Fibroblast of skin of left biceps (primary cell): ENCODE measurements at regions not wholly inside any gene's neighbourhood (a gene's known extent, or its start where the extent isn't known, plus 50 kb on each side); places are given as distances from the start of the nearest gene placed in this dataset.

ENCODE experiments used
- DNase-seq, 2 experiments: peaks; one replicate each; pipeline ENCODE4 v3.0.0-alpha.2; 2013; ENCODE audit warnings: low read depth in 2 of 2

GRCh38 chr20:60211618-60212463 lies 253.6 kb downstream of the CDH26 start:
- no peak for DNase-seq

DNA sequence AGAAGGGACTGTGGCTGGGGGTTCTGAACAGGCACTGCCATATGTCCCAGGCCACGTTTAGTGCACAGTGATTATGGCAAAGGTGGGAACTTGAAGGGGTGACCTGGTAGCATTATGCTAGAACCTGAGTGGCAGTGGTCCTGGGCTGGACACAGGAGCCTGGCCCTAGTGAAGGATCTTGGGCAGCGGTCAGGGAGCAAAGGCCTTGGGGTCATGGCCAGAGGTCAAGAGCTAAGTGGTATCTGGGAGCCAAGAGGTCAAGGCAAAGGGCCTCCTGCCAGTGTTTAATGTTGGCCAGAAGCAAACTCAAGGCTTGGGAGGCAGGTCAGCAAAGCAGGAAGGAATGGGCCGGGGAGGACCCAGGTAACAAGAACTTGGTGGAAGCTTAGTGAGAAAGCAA lies 254.5 kb downstream of the CDH26 start:
- no peak for DNase-seq

DNA sequence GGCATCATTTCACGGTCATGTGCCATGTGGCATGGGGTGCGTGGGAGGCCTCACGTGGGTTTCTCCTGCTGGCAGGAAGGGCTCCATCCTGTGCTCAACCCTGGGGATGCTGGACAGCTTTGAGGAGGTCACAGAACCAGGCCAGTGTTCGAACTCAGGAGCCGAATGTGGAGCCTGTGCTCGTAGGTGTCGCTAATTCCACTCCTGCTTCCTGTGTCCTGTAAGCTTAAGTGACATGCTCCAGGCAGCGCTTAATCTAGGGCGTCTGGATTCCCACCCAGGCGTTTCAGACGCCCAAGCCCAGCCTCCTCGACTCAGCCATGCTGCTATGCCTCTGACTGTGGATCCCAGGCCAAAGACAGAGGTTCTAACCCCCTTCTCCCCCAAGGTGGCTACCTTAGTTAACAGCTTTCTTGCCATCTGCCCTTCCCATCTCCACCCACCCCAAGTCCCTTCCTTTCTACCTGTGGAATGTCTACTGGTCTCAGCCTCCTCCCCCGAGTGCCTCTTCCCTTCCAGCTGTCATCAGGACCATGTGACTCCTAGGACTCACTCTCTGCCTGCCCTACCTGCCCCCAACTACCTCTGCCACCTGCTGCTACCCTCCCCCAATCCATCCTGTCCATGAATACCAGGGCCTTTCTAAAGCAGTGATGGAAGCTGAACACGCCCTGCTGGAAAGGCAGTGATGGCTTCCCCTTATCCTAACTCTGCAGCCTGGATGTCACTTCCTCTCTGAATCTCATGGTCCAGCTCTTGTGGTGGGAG lies 255.1 kb downstream of the CDH26 start:
- no peak for DNase-seq

- no peak for DNase-seq
Observed at GRCh38 chr20:60214901-60215815, 256.9 kb downstream of the CDH26 start.

- no peak for DNase-seq
Observed at GRCh38 chr20:60215816-60216730, 257.9 kb downstream of the CDH26 start.

- DNase-seq = no peak
Observed at GRCh38 chr20:60219231-60219630, 261.0 kb downstream of the CDH26 start.

DNA sequence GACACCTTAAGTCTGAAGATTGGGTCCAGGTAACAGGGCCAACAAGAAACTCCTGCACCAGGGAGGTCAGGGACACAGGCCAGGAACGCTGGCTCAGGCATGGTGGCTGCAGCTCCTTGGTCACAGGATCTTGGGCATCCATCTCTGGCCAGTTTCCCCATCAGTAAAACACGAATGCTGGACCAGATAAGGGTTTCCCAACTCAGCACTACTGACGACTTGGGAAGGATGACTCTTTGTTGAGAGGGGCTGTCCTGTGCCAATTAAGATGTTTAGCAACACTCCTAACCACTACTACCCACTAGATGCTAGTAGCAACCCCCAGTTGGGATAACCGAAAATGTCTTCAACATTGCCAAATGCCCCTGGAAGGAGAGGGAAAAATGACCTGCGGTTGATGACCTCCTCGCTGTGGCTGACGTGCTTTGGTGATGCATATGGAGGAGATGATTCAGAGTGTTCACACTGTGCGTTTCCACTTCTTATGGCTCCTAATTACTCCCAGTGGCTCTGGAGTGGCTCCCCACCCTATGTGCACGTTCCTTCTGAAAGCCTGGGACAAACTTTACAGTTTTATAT lies 261.9 kb downstream of the CDH26 start:
- DNase-seq = no peak

GRCh38 chr20:60220706-60221105 lies 262.5 kb downstream of the CDH26 start:
- DNase-seq = no peak

GRCh38 chr20:60221593-60221992 lies 263.4 kb downstream of the CDH26 start:
- DNase-seq = no peak

GRCh38 chr20:60222497-60222896 lies 264.3 kb downstream of the CDH26 start:
- DNase-seq = no peak

DNA sequence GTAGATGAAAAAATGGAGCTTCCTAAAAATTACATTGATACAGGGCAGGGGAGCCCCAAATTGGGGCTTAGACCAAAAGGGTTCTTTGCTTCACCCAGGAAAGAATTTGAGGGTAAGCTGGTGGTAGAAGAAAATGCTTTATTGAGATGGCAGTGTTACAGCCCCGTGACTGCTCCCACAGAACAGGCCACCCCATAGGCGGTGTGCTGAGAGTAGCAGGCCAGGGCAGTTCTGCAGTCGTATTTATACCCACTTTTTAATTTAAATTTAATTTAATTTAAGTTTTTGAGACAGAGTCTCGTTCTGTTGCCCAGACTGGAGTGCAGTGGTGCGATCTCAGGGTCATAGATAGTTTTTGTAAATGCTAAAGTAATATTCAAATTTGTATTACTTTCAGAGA lies 265.0 kb downstream of the CDH26 start:
- no peak for DNase-seq

DNA sequence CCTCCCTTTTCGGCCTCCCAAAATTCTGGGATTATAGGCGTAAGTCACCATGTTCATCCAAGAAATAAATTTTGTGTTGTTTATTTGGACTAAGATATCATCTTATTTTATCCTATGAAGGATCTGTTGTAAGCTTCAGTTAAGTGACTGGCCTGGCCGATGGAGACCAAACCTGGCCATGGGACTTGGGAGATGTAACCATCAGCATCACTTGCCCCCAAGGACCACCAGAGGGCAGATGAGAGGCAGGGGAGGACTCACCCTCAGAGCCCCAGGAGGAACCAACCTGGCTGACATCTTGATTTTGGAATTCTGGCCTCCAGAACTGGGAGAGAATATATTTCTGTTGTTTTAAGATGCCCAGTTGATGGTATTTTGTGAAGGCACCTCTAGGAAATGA lies 266.7 kb downstream of the CDH26 start:
- no peak for DNase-seq

DNA sequence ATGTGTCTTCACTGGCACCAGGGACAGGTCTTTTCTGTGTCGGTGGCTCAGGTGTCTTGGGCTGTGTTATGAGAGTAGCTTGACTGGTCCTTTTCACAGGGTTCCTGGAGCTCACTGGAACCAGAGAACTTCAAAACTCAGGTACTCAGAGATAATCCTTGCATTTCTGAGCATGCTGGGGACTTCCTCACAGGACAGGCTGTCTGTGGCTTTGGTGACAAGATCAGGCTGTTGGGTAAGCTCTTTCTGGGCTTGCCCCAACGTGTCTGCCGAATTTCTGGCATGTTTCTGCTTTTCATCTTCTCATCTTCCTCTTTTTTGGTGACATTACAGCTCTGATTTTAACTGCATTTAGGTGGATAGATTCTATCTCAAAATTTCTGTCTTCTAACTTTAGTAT lies 270.0 kb downstream of the CDH26 start:
- DNase-seq = no peak

GRCh38 chr20:60232380-60232779 lies 274.2 kb downstream of the CDH26 start:
- DNase-seq = no peak

DNA sequence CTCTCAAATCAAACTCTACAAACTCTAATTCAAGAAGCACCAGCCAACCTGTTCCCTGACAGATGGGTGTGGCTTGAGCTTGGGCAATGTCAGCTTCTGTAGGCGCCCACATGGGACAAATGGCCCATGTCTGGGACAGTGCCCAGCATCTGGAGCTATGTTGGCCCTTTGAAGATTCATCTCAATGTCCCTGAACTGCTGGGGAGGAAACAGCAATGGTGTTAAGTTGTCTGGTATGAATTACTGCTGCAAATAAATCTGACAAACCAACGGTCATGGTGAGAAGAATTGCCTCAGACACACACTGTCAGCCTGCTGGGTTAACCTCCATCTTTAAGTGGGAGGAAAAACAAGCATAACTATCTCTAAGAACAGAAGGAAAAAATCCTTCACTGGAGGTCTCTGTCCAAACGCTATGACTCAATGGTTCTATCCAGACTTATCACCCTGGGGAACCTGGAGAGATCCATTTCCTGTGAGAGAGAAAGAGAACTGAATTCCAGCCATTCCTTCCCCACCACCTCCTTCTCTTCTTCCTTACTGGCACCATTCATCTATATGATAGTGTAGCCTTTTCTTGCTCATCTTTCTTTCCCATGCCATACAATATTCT lies 274.9 kb downstream of the CDH26 start:
- peak; percentile 15 to 19 for DNase-seq

DNA sequence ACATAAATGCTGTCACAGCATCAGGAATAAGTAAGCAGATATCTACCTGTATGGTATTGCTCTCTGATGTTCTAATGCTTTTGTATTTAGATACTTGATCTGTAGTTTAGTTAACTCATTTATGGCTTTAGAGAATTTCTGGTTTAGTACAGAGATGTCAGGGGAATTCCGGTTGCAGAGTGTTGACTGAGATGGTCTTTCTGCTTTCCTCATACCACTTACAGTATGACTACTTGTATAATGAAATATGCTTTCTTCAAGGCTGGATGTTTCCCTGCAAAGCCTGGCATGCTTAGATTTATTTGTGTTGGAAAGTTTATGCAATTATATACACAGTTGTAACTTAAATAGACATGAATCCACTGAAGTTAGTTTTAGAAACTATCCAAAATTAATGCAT lies 278.4 kb downstream of the CDH26 start:
- no peak for DNase-seq

- DNase-seq = no peak
Observed at GRCh38 chr20:60237981-60238380, 279.8 kb downstream of the CDH26 start.

GRCh38 chr20:60238992-60239660 lies 280.9 kb downstream of the CDH26 start:
- no peak for DNase-seq

GRCh38 chr20:60239956-60240355 lies 281.7 kb downstream of the CDH26 start:
- DNase-seq = no peak

GRCh38 chr20:60240415-60240814 lies 282.2 kb downstream of the CDH26 start:
- no peak for DNase-seq
